ENCODE measurements at regions not wholly inside any gene's neighbourhood (a gene's known extent, or its start where the extent isn't known, plus 50 kb on each side); places are given as distances from the start of the nearest gene placed in this dataset.

DNA sequence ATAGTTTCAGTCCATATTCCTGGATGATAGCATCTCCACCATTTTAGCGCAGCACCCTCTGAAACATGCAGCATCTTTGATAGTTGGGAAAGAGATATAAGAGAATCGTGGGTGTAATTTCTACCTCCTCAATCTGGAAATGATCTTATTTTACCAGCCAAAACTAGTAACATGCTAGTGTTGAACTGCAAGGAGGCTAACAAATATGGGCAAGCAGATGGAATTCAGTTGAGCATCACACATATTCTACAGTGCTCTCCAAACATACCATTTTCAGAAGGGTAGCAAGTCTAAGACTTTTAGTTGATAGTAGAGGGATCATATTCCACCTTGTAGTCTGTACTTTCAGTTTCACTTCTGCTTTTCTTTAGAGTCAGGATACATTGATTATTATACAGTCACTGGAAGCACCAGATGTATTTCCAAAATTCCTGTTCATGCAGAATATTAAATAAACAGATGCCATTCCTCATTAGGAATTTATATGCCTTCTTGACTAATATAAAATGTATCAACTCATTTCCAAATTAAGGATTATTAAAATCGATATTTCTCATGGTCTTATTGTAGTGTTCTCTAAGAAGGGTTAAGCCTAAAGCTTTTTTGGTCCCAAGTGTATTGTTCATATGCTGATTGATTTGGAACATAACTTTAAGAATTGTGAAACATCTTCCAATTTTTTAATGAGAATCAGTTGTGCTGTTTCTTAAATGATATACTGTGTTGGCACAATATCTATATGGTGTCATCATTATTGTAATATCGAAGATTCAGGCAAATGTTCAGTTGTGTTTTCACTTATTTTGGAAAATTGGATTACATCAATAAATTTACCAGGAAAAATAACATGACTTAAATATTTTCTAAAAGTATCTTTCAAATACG lies 362.0 kb downstream of the CENPW start:
- Histone ChIP-seq H3K27me3 (ENCODE audit: control insufficient read depth, low read length) (no peaks in the 10 kb centered on the region), H3K4me2 (ENCODE audit: low read length) (no peak overlapping the region), H3K9me3 (ENCODE audit: control insufficient read depth, insufficient read depth, low read length) (no peaks in the 10 kb centered on the region), H3K27ac (ENCODE audit: low read depth, low read length) (no peak overlapping the region), H3K36me3 (ENCODE audit: control insufficient read depth, low read length) (no peaks in the 10 kb centered on the region), H4K20me1 (ENCODE audit: control insufficient read depth, insufficient read depth, low read depth, low read length) (no peaks in the 10 kb centered on the region), H3K4me3 (ENCODE audit: low read length) (no peak overlapping the region), H3K79me2 (ENCODE audit: control insufficient read depth, low read length) (no peaks in the 10 kb centered on the region), H3F3A (ENCODE audit: control insufficient read depth, insufficient read depth) (no peaks in the 10 kb centered on the region), H3K4me1 (ENCODE audit: control insufficient read depth, low read length) (peaks cover 4% of the 10 kb centered on the region; the same call in 1 of the 2 replicates), H3K9me2 (replicated peaks; ENCODE audit: control insufficient read depth, low read length) (no peaks in the 10 kb centered on the region; the same call in 1 of the 2 replicates)
- TF ChIP-seq EZH2phosphoT487 (IDR thresholded peaks at IDR 0.05; ENCODE audit: borderline replicate concordance, low read length) = no peak
- no peak for TF ChIP-seq CTCF (IDR thresholded peaks at IDR 0.05; ENCODE audit: low read depth, low read length, poor library complexity, severe bottlenecking)

DNA sequence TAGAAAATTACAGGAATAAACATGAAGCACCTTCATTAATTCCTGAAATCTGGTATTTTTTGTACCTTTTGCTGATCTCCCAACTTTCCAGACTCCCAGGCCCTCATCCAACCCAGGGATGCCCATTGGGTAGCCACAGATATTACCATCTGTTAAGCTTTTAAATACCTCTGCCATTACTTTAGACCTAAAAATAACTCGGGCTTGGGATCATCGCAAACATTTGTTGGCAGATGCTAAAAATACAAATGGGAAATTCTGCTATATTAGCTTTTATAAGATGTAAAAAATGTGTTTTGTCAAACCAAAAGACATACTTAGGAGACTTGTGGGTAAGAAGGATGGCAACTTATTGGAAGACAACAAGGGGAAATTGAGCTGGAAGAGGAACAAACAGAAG lies 376.1 kb downstream of the CENPW start:
- no peaks in the 10 kb centered on the region for H4K20me1 ChIP-seq (ENCODE audit: control insufficient read depth, insufficient read depth, low read depth, low read length)
- H3K9me3 ChIP-seq (ENCODE audit: control insufficient read depth, insufficient read depth, low read length) = no peaks in the 10 kb centered on the region
- H3K4me1 ChIP-seq (ENCODE audit: control insufficient read depth, low read length) = no peaks in the 10 kb centered on the region
- H3K27ac ChIP-seq (ENCODE audit: low read depth, low read length) = no peak overlapping the region
- H3K79me2 ChIP-seq (ENCODE audit: control insufficient read depth, low read length) = no peaks in the 10 kb centered on the region
- H3K4me2 ChIP-seq (ENCODE audit: low read length) = no peak overlapping the region
- H3K36me3 ChIP-seq (ENCODE audit: control insufficient read depth, low read length) = no peaks in the 10 kb centered on the region
- H3F3A ChIP-seq (ENCODE audit: control insufficient read depth, insufficient read depth) = no peaks in the 10 kb centered on the region
- H3K27me3 ChIP-seq (ENCODE audit: control insufficient read depth, low read length) = no peaks in the 10 kb centered on the region
- no peak overlapping the region for H3K4me3 ChIP-seq (ENCODE audit: low read length)
- TF ChIP-seq EZH2phosphoT487 (IDR thresholded peaks at IDR 0.05; ENCODE audit: borderline replicate concordance, low read length) (no peak), CTCF (IDR thresholded peaks at IDR 0.05; ENCODE audit: low read depth, low read length, poor library complexity, severe bottlenecking) (no peak)
- H3K9me2 ChIP-seq (replicated peaks; ENCODE audit: control insufficient read depth, low read length) = no peaks in the 10 kb centered on the region

GRCh38 chr6:126716826-126717509 lies 377.1 kb downstream of the CENPW start:
- Histone ChIP-seq H3K9me2 (replicated peaks; ENCODE audit: control insufficient read depth, low read length) (no peaks in the 10 kb centered on the region), H3K36me3 (ENCODE audit: control insufficient read depth, low read length) (no peaks in the 10 kb centered on the region), H4K20me1 (ENCODE audit: control insufficient read depth, insufficient read depth, low read depth, low read length) (no peaks in the 10 kb centered on the region), H3K27ac (ENCODE audit: low read depth, low read length) (no peak overlapping the region), H3K79me2 (ENCODE audit: control insufficient read depth, low read length) (no peaks in the 10 kb centered on the region), H3K4me1 (ENCODE audit: control insufficient read depth, low read length) (no peaks in the 10 kb centered on the region), H3F3A (ENCODE audit: control insufficient read depth, insufficient read depth) (no peaks in the 10 kb centered on the region), H3K27me3 (ENCODE audit: control insufficient read depth, low read length) (no peaks in the 10 kb centered on the region), H3K4me2 (ENCODE audit: low read length) (no peak overlapping the region), H3K4me3 (ENCODE audit: low read length) (no peak overlapping the region), H3K9me3 (ENCODE audit: control insufficient read depth, insufficient read depth, low read length) (no peaks in the 10 kb centered on the region)
- TF ChIP-seq EZH2phosphoT487 (IDR thresholded peaks at IDR 0.05; ENCODE audit: borderline replicate concordance, low read length) (no peak), CTCF (IDR thresholded peaks at IDR 0.05; ENCODE audit: low read depth, low read length, poor library complexity, severe bottlenecking) (no peak)
